OCI-LY3 (cell line): ENCODE measurements at regions not wholly inside any gene's neighbourhood (a gene's known extent, or its start where the extent isn't known, plus 50 kb on each side); places are given as distances from the start of the nearest gene placed in this dataset.

Experiments
- EZH2phosphoT487 ChIP-seq: fragments of 200-600 bp; shearing (Covaris generic); IDR thresholded peaks from 2 replicates; pipeline ENCODE4 v1.6.1; 2018; ENCODE audit warnings: antibody characterized with exemption, mixed run types, low read depth
- TF ChIP-seq, protein P1 (sequence below): fragments of 200-600, 300-600 bp; sonication (generic); IDR thresholded peaks from 2 replicates; pipeline ENCODE4 v1.5.1; 2014; ENCODE audit warnings: antibody characterized with exemption, low read length, low read depth

DNA sequence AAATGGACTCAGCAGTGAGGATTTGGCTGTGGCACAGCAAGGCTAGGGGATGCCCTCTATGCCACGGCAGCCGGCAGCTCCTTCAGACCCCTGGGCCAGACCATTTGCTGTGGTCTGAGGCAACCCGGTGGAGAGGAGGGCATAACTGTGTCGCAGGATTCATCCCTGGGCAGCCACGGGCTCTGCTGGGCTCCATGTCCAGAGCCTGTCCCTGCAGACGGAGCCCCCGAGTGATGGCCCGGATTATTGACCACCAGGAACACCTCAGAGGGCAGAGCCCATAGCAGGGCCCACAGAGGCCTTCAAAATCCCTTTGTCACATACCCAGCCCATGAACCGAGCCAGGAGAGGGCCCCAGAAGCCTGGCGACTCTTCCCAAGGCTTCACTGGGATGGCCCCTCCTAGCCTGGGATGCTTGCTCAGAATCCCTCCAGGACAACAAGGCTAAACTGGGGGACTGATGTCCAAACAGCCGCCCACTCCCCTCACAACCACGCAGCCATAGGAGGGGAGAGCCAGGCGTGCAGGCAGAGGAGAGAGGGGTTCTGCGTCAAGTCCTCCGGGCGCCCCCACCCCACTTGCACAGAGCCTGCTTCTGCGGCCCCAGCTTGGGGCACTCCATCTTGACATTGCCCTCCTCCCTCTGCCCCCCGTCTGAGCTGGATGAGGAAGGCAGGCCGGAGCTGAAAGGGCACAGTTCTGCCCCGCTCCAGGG, 68.2 kb upstream of the AFDN start:
- TF ChIP-seq, protein P1, sequence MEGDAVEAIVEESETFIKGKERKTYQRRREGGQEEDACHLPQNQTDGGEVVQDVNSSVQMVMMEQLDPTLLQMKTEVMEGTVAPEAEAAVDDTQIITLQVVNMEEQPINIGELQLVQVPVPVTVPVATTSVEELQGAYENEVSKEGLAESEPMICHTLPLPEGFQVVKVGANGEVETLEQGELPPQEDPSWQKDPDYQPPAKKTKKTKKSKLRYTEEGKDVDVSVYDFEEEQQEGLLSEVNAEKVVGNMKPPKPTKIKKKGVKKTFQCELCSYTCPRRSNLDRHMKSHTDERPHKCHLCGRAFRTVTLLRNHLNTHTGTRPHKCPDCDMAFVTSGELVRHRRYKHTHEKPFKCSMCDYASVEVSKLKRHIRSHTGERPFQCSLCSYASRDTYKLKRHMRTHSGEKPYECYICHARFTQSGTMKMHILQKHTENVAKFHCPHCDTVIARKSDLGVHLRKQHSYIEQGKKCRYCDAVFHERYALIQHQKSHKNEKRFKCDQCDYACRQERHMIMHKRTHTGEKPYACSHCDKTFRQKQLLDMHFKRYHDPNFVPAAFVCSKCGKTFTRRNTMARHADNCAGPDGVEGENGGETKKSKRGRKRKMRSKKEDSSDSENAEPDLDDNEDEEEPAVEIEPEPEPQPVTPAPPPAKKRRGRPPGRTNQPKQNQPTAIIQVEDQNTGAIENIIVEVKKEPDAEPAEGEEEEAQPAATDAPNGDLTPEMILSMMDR = no peak
- no peak for TF ChIP-seq EZH2phosphoT487
